ENCODE measurements at regions not wholly inside any gene's neighbourhood (a gene's known extent, or its start where the extent isn't known, plus 50 kb on each side); places are given as distances from the start of the nearest gene placed in this dataset.

GRCh38 chr3:107263269-107264021 is 113.8 kb upstream of the CCDC54 start:
- DNase-seq (ENCODE audit: low read depth): no peak

GRCh38 chr3:107264888-107265287 is 112.4 kb upstream of the CCDC54 start:
- no peak for DNase-seq (ENCODE audit: low read depth)

- no peak for DNase-seq (ENCODE audit: low read depth)
These were observed 111.7 kb upstream of the CCDC54 start for GRCh38 chr3:107265526-107265925.

- DNase-seq (ENCODE audit: low read depth): no peak
These were observed 108.8 kb upstream of the CCDC54 start for GRCh38 chr3:107268469-107268868.

GRCh38 chr3:107269136-107269535 is 108.1 kb upstream of the CCDC54 start:
- no peak for DNase-seq (ENCODE audit: low read depth)

GRCh38 chr3:107271787-107272387 is 105.4 kb upstream of the CCDC54 start:
- no peak for DNase-seq (ENCODE audit: low read depth)

- no peak for DNase-seq (ENCODE audit: low read depth)
These were observed 104.8 kb upstream of the CCDC54 start for GRCh38 chr3:107272471-107272870.

GRCh38 chr3:107272885-107273284 is 104.4 kb upstream of the CCDC54 start:
- DNase-seq (ENCODE audit: low read depth): no peak

- DNase-seq (ENCODE audit: low read depth): no peak
These were observed 103.5 kb upstream of the CCDC54 start for GRCh38 chr3:107273771-107274170.

GRCh38 chr3:107275511-107275910 is 101.7 kb upstream of the CCDC54 start:
- no peak for DNase-seq (ENCODE audit: low read depth)

- no peak for DNase-seq (ENCODE audit: low read depth)
These were observed 93.3 kb upstream of the CCDC54 start for GRCh38 chr3:107283948-107284347.

GRCh38 chr3:107284612-107285011 is 92.6 kb upstream of the CCDC54 start:
- no peak for DNase-seq (ENCODE audit: low read depth)

GRCh38 chr3:107285197-107285596 is 92.0 kb upstream of the CCDC54 start:
- DNase-seq (ENCODE audit: low read depth): no peak

GRCh38 chr3:107289354-107289753 is 87.9 kb upstream of the CCDC54 start:
- DNase-seq (ENCODE audit: low read depth): no peak

GRCh38 chr3:107294117-107294516 is 83.1 kb upstream of the CCDC54 start:
- no peak for DNase-seq (ENCODE audit: low read depth)

GRCh38 chr3:107297597-107297996 is 79.6 kb upstream of the CCDC54 start:
- no peak for DNase-seq (ENCODE audit: low read depth)

- DNase-seq (ENCODE audit: low read depth): no peak
These were observed 70.0 kb upstream of the CCDC54 start for GRCh38 chr3:107307205-107307604.

GRCh38 chr3:107308716-107309115 is 68.5 kb upstream of the CCDC54 start:
- no peak for DNase-seq (ENCODE audit: low read depth)

GRCh38 chr3:107309312-107309711 is 67.9 kb upstream of the CCDC54 start:
- no peak for DNase-seq (ENCODE audit: low read depth)

- DNase-seq (ENCODE audit: low read depth): no peak
These were observed 63.5 kb upstream of the CCDC54 start for GRCh38 chr3:107313711-107314110.

- DNase-seq (ENCODE audit: low read depth): no peak
These were observed 62.1 kb upstream of the CCDC54 start for GRCh38 chr3:107315141-107315540.

GRCh38 chr3:107323723-107324122 is 53.5 kb upstream of the CCDC54 start:
- DNase-seq (ENCODE audit: low read depth): no peak

GRCh38 chr3:107325446-107325845 is 51.8 kb upstream of the CCDC54 start:
- no peak for DNase-seq (ENCODE audit: low read depth)

Measured in T-helper 22 cell (primary cell).